Endodermal cell (in vitro differentiated cells): ENCODE measurements at regions not wholly inside any gene's neighbourhood (a gene's known extent, or its start where the extent isn't known, plus 50 kb on each side); places are given as distances from the start of the nearest gene placed in this dataset.

Experiments
- DNase-seq: peaks from one replicate; pipeline ENCODE4 v3.0.0-alpha.2; 2017
- H3K27ac ChIP-seq: 2 replicates; pipeline ENCODE4 v1.5.1; 2013; ENCODE audit warnings: mild to moderate bottlenecking, low read depth, low read length, moderate library complexity
- H3K27me3 ChIP-seq: 2 replicates; pipeline ENCODE4 v1.6.1; 2013; ENCODE audit warnings: mild to moderate bottlenecking, low read length, moderate library complexity; ENCODE audit not compliant: insufficient read depth, control insufficient read depth, poor library complexity, severe bottlenecking
- H3K36me3 ChIP-seq: 2 replicates; pipeline ENCODE4 v1.7.0; 2013; ENCODE audit warnings: mild to moderate bottlenecking, low read length, moderate library complexity; ENCODE audit not compliant: control insufficient read depth, insufficient read depth
- H3K4me1 ChIP-seq: one replicate; pipeline ENCODE4 v1.7.0; 2013; ENCODE audit warnings: low read length; ENCODE audit not compliant: control insufficient read depth, insufficient read depth
- H3K4me3 ChIP-seq: 2 replicates; pipeline ENCODE4 v1.5.1; 2013; ENCODE audit warnings: mild to moderate bottlenecking, low read length, moderate library complexity
- H3K9ac ChIP-seq: 2 replicates; pipeline ENCODE4 v1.6.1; 2013; ENCODE audit warnings: mild to moderate bottlenecking, low read length, moderate library complexity; ENCODE audit not compliant: poor library complexity, severe bottlenecking; ENCODE audit errors: extremely low read depth
- H3K9me3 ChIP-seq: 2 replicates; pipeline ENCODE4 v1.6.1; 2013; ENCODE audit warnings: mild to moderate bottlenecking, low read length, moderate library complexity; ENCODE audit not compliant: control insufficient read depth
- H3K27ac Mint-ChIP-seq: 2 replicates; pipeline ENCODE4 v1.8.0; 2020; ENCODE audit warnings: mixed read lengths
- H3K27me3 Mint-ChIP-seq: 2 replicates; pipeline ENCODE4 v1.8.0; 2021; ENCODE audit warnings: mild to moderate bottlenecking, mixed read lengths; ENCODE audit not compliant: insufficient read depth
- H3K36me3 Mint-ChIP-seq: 2 replicates; pipeline ENCODE4 v1.8.0; 2020; ENCODE audit warnings: low read depth, mixed read lengths
- H3K4me1 Mint-ChIP-seq: 2 replicates; pipeline ENCODE4 v1.8.0; 2020; ENCODE audit warnings: mixed read lengths
- H3K4me3 Mint-ChIP-seq: 2 replicates; pipeline ENCODE4 v1.8.0; 2020; ENCODE audit warnings: mild to moderate bottlenecking, moderate library complexity, mixed read lengths
- H3K9me3 Mint-ChIP-seq: 2 replicates; pipeline ENCODE4 v1.8.0; 2020; ENCODE audit warnings: mild to moderate bottlenecking, mixed read lengths
- WGBS, 2 experiments: methylation state at CpG; one replicate each; pipeline versions ENCODE4 v1.1.5 to v1.1.7; 2013; ENCODE audit warnings: missing lambda C conversion rate in 2 of 2, mixed read lengths in 1 of 2; ENCODE audit not compliant: insufficient coverage in 1 of 2, insufficient read length in 1 of 2; 5-methylcytosine and 5-hydroxymethylcytosine counted together
- TF ChIP-seq, protein P1 (sequence below): fragments of 200-600 bp; sonication (generic); conservative IDR thresholded peaks from 2 replicates; pipeline ENCODE4 v1.5.0; 2021; ENCODE audit warnings: antibody characterized with exemption, mild to moderate bottlenecking

DNA sequence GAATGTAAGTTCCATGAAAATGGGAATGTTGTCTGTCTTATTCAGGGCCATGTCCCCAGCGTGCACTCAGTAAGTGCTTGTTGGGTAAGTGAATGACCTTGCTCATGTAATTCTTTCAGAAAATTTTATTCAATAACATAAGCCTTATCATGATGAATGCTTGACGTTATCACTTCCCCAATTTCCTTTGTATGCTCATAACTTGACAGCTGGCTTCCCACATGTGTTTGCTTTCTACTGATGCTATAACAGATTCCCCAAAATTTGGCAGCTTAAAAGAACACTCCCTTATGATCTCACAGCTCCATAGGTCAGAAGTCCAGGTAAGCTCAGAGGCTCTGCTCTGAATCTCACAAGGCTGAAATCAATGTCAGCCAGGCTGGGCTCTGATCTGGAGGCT is 155.8 kb upstream of the POU2AF2 start:
- Histone ChIP-seq H3K4me1 (peaks cover 12% of the 10 kb centered on the region), H3K4me3 (no peak overlapping the region), H3K9me3 (no peaks in the 10 kb centered on the region), H3K27ac (no peak overlapping the region), H3K9ac (no peak overlapping the region), H3K27me3 (no peaks in the 10 kb centered on the region), H3K36me3 (no peaks in the 10 kb centered on the region)
- peaks cover 25% of the 10 kb centered on the region for H3K4me1 Mint-ChIP-seq
- no peaks in the 10 kb centered on the region for H3K27me3 Mint-ChIP-seq
- no peaks in the 10 kb centered on the region for H3K36me3 Mint-ChIP-seq
- 86 to 100% methylated on average over 1 to 2 of the region's 2 CpGs for WGBS, 2 experiments
- no peak overlapping the region for H3K27ac Mint-ChIP-seq
- DNase-seq: no peak
- no peak overlapping the region for H3K4me3 Mint-ChIP-seq
- TF ChIP-seq, protein P1, sequence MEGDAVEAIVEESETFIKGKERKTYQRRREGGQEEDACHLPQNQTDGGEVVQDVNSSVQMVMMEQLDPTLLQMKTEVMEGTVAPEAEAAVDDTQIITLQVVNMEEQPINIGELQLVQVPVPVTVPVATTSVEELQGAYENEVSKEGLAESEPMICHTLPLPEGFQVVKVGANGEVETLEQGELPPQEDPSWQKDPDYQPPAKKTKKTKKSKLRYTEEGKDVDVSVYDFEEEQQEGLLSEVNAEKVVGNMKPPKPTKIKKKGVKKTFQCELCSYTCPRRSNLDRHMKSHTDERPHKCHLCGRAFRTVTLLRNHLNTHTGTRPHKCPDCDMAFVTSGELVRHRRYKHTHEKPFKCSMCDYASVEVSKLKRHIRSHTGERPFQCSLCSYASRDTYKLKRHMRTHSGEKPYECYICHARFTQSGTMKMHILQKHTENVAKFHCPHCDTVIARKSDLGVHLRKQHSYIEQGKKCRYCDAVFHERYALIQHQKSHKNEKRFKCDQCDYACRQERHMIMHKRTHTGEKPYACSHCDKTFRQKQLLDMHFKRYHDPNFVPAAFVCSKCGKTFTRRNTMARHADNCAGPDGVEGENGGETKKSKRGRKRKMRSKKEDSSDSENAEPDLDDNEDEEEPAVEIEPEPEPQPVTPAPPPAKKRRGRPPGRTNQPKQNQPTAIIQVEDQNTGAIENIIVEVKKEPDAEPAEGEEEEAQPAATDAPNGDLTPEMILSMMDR: no peak
- H3K9me3 Mint-ChIP-seq: no peaks in the 10 kb centered on the region

DNA sequence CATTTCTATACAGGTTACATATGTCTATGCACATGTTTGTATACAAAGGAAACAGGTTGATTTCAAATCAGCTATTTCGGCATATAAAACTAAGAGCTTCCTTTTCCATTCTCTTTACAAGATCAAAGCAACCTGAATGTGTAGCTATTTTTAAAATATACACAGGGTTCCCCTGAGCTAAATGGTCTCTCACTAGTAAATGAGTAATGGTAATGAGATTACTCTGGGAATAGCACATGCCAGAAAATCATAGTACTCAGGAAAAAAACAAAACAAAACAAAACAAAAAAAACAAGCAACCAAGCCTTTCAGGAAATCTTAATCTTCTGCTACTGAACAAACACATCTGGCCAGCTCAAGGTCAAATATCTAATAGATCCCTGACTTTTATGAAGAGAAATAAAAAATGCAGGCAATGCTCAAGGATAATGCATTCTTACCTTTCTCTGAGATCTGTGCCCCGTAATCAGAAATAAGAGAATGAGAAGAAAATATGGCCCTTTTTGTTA is 156.6 kb upstream of the POU2AF2 start:
- Histone ChIP-seq H3K4me3 (no peak overlapping the region), H3K4me1 (peaks cover 12% of the 10 kb centered on the region), H3K27ac (no peak overlapping the region), H3K9ac (no peak overlapping the region), H3K36me3 (no peaks in the 10 kb centered on the region), H3K27me3 (no peaks in the 10 kb centered on the region), H3K9me3 (no peaks in the 10 kb centered on the region)
- H3K9me3 Mint-ChIP-seq: no peaks in the 10 kb centered on the region
- no peak overlapping the region for H3K4me3 Mint-ChIP-seq
- no peaks in the 10 kb centered on the region for H3K36me3 Mint-ChIP-seq
- H3K27me3 Mint-ChIP-seq: no peaks in the 10 kb centered on the region
- no peak overlapping the region for H3K27ac Mint-ChIP-seq
- DNase-seq: no peak
- TF ChIP-seq, protein P1: no peak
- peaks cover 25% of the 10 kb centered on the region for H3K4me1 Mint-ChIP-seq
- 91 to 100% methylated on average over 1 to 2 of the region's 2 CpGs for WGBS, 2 experiments

DNA sequence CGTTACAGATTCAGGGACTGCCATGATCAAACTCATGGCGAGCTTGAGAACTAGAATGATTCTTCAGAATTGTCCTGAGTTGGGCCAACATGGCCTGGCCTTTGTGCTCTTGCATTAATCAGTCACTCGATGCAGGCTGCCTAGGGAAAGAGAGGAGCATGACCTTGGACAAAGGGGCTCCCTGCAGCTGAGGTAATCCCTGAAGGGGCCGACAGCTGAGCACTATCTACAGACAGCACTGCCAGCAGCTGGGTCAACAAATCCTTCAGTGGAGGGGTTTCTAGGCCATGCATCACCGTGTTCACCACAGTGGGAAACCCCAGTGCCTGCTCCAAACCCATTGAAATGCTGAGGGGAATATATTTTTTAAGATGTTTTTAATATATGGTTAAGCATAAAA is 159.5 kb upstream of the POU2AF2 start:
- H3K4me3 Mint-ChIP-seq: peak overlapping the region; percentile 19
- no peaks in the 10 kb centered on the region for H3K27me3 Mint-ChIP-seq
- Histone ChIP-seq H3K27ac (peak overlapping the region; percentile 46), H3K9ac (peak overlapping the region; percentile 24), H3K4me1 (peaks cover 12% of the 10 kb centered on the region), H3K4me3 (no peak overlapping the region), H3K36me3 (no peaks in the 10 kb centered on the region), H3K27me3 (no peaks in the 10 kb centered on the region), H3K9me3 (no peaks in the 10 kb centered on the region)
- H3K36me3 Mint-ChIP-seq: no peaks in the 10 kb centered on the region
- no peaks in the 10 kb centered on the region for H3K9me3 Mint-ChIP-seq
- DNase-seq: peak; percentile 74
- TF ChIP-seq, protein P1: no peak
- WGBS, 2 experiments: 49 to 61% methylated on average over 5 of the region's 5 CpGs
- peaks cover 29% of the 10 kb centered on the region for H3K4me1 Mint-ChIP-seq
- H3K27ac Mint-ChIP-seq: peak overlapping the region; percentile 94
